GM12878 (cell line): ENCODE measurements at regions not wholly inside any gene's neighbourhood (a gene's known extent, or its start where the extent isn't known, plus 50 kb on each side); places are given as distances from the start of the nearest gene placed in this dataset.

Experiments
- ATAC-seq: fragments of 200-7000 bp; cut with Tn5 transposase; 3 replicates; pipeline ENCODE4 v1.9.1; 2020; ENCODE audit warnings: mild to moderate bottlenecking, moderate library complexity
- BruUV-seq: library from RNA; stranded (reverse); fragments of 400-500 nt; replicated peaks from 2 replicates; lab custom pipeline; 2021; lab: Mats Ljungman, UMichigan
- CTCF ChIA-PET: fragments of 300-600 bp; sonication (Branson Sonifier 250); formaldehyde crosslinking; extraction: SDS; loops from one replicate; lab custom pipeline; 2021; ENCODE audit warnings: inconsistent platforms; lab: Yijun Ruan, JAX
- POLR2A ChIA-PET: fragments of 350-600 bp; formaldehyde crosslinking; extraction: SDS; loops from one replicate; lab custom pipeline; 2021; ENCODE audit warnings: inconsistent platforms; lab: Charles Lee
- RAD21 ChIA-PET: fragments of 300-600 bp; sonication (Branson Sonifier 250); formaldehyde crosslinking; loops from one replicate; lab custom pipeline; 2023; ENCODE audit warnings: antibody characterized with exemption; ENCODE audit not compliant: unreplicated experiment; lab: Charles Lee
- SMC1A ChIA-PET: fragments of 300-600 bp; sonication (Branson Sonifier 250); formaldehyde crosslinking; loops from one replicate; lab custom pipeline; 2023; ENCODE audit not compliant: unreplicated experiment, uncharacterized antibody; lab: Charles Lee
- DNase-seq: peaks from one replicate; pipeline ENCODE4 v3.0.0-alpha.2; 2011; ENCODE audit warnings: low read depth, low spot score
- FAIRE-seq: peaks from 3 replicates; lab custom pipeline; 2011; peaks lifted over from hg19 to GRCh38; lab: Jason Lieb, UNC
- H2AFZ ChIP-seq: 2 replicates; pipeline ENCODE4 v1.6.0; 2011; ENCODE audit warnings: low read depth, low read length, control low read depth; ENCODE audit not compliant: control insufficient read depth
- H3K27ac ChIP-seq: 2 replicates; pipeline ENCODE4 v1.5.1; 2011; ENCODE audit warnings: control low read depth; ENCODE audit not compliant: control insufficient read depth, insufficient read depth
- H3K27me3 ChIP-seq, 2 experiments: replicated peaks in 1 of 2; 2 replicates each; pipeline versions ENCODE4 v1.6.0 to v1.6.1; 2011; ENCODE audit warnings: low read length in 1 of 2; ENCODE audit not compliant: control insufficient read depth in 2 of 2, insufficient read depth in 2 of 2
- H3K36me3 ChIP-seq, 2 experiments: 2 replicates each; pipeline ENCODE4 v1.5.1; 2011; ENCODE audit warnings: low read length in 1 of 2; ENCODE audit not compliant: control insufficient read depth in 2 of 2, insufficient read depth in 2 of 2
- H3K4me1 ChIP-seq: 2 replicates; pipeline ENCODE4 v1.6.1; 2011; ENCODE audit warnings: mild to moderate bottlenecking, low read length, moderate library complexity, mixed read lengths; ENCODE audit not compliant: control insufficient read depth, insufficient read depth
- H3K4me2 ChIP-seq: 2 replicates; pipeline ENCODE4 v1.6.0; 2011; ENCODE audit warnings: control low read depth; ENCODE audit not compliant: control insufficient read depth, insufficient read depth
- H3K4me3 ChIP-seq: fragments of 200-600 bp; sonication (generic); 2 replicates; pipeline ENCODE4 v1.5.1; 2016
- H3K79me2 ChIP-seq: 2 replicates; pipeline ENCODE4 v1.6.0; 2011; ENCODE audit warnings: low read length; ENCODE audit not compliant: control insufficient read depth, insufficient read depth
- H3K9ac ChIP-seq: 2 replicates; pipeline ENCODE4 v1.8.0; 2011; ENCODE audit warnings: low read length, control low read depth, mixed read lengths; ENCODE audit not compliant: control insufficient read depth, insufficient read depth
- H3K9me3 ChIP-seq: replicated peaks from 3 replicates; pipeline ENCODE4 v1.5.1; 2011; ENCODE audit warnings: mild to moderate bottlenecking, low read length; ENCODE audit not compliant: control insufficient read depth, insufficient read depth
- H4K20me1 ChIP-seq: 2 replicates; pipeline ENCODE4 v1.6.0; 2011; ENCODE audit not compliant: control insufficient read depth, insufficient read depth
- CEBPB ChIP-seq, 2 experiments: fragments of 150-350 bp in 1 of 2; IDR thresholded peaks; 2 replicates each; pipeline ENCODE4 v1.6.1; 2012 to 2014; ENCODE audit warnings: low read depth in 2 of 2, low read length in 2 of 2, borderline replicate concordance in 1 of 2, inconsistent platforms in 1 of 2
- FOXK2 ChIP-seq: fragments of 450-650 bp; IDR thresholded peaks from 2 replicates; pipeline ENCODE4 v1.6.1; 2017; ENCODE audit warnings: mild to moderate bottlenecking, moderate library complexity
- HSF1 ChIP-seq: fragments of 150-350 bp; IDR thresholded peaks from 2 replicates; pipeline ENCODE4 v1.6.1; 2014; ENCODE audit warnings: mild to moderate bottlenecking, low read depth, low read length
- KLF5 ChIP-seq: fragments of 450-650 bp; IDR thresholded peaks from 2 replicates; pipeline ENCODE4 v1.6.1; 2014; ENCODE audit warnings: mild to moderate bottlenecking; ENCODE audit not compliant: partially characterized antibody
- NFXL1 ChIP-seq: fragments of 450-650 bp; IDR thresholded peaks from 2 replicates; pipeline ENCODE4 v1.6.1; 2017; ENCODE audit warnings: antibody characterized with exemption, mild to moderate bottlenecking, borderline replicate concordance
- POLR2AphosphoS2 ChIP-seq: IDR thresholded peaks from 2 replicates; pipeline ENCODE4 v1.6.1; 2011; ENCODE audit warnings: low read depth, mild to moderate bottlenecking, low read length, improper control_type of control experiment, moderate library complexity
- SUZ12 ChIP-seq: fragments of 200-600 bp; sonication (generic); IDR thresholded peaks from one replicate; pipeline ENCODE4 v1.6.1; 2018; ENCODE audit warnings: antibody characterized with exemption, mild to moderate bottlenecking; ENCODE audit not compliant: unreplicated experiment
- TCF12 ChIP-seq: IDR thresholded peaks from 2 replicates; pipeline ENCODE4 v1.6.1; 2011; ENCODE audit warnings: low read depth, mild to moderate bottlenecking, low read length
- WGBS: methylation state at CpG from one replicate; pipeline ENCODE4 v1.1.6; 2016; ENCODE audit warnings: low lambda C conversion rate; ENCODE audit not compliant: insufficient replicate concordance, insufficient coverage; ENCODE audit errors: missing lambda C conversion rate; 5-methylcytosine and 5-hydroxymethylcytosine counted together
- in situ Hi-C: fragments of 300-500 bp; cut with MboI; formaldehyde crosslinking; loops from 9 replicates; pipeline ENCODE4 v1.14.3; 2018; ENCODE audit warnings: mixed read lengths
- intact Hi-C: fragments of 100-400 bp; cut with micrococcal nuclease; formaldehyde crosslinking; loops from one replicate; pipeline ENCODE4 v1.14.2; 2022; ENCODE audit not compliant: unreplicated experiment
- TF ChIP-seq, protein P1 (sequence below): IDR thresholded peaks from 2 replicates; pipeline ENCODE4 v1.6.1; 2011; ENCODE audit warnings: borderline replicate concordance, low read depth, mild to moderate bottlenecking, moderate library complexity, mixed read lengths, low read length; ENCODE audit not compliant: insufficient read depth; ENCODE audit errors: extremely low read length

- Histone ChIP-seq H3K4me1 (no peaks in the 10 kb centered on the region), H3K9ac (no peak overlapping the region), H3K4me3 (no peak overlapping the region)
- intact Hi-C loops (no loop called here), in situ Hi-C loops (no loop called here)
- no peak for ATAC-seq
- ChIA-PET CTCF (no interaction called here), RAD21 (no interaction called here)
- TF ChIP-seq CEBPB (IDR thresholded peaks at IDR 0.05; ENCODE audit: borderline replicate concordance in 1 of 2, low read depth in 2 of 2, low read length in 2 of 2) (no peak), TCF12 (no peak), KLF5 (no peak), FOXK2 (no peak), NFXL1 (no peak), HSF1 (no peak), SUZ12 (no peak), POLR2AphosphoS2 (no peak)
- TF ChIP-seq, protein P1, sequence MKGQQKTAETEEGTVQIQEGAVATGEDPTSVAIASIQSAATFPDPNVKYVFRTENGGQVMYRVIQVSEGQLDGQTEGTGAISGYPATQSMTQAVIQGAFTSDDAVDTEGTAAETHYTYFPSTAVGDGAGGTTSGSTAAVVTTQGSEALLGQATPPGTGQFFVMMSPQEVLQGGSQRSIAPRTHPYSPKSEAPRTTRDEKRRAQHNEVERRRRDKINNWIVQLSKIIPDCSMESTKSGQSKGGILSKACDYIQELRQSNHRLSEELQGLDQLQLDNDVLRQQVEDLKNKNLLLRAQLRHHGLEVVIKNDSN = no peak
- TF ChIP-seq, all 136 proteins: peak for 0
- WGBS = 0% methylated on average over 2 of the region's 2 CpGs
- ChIA-PET SMC1A (no interaction called here), POLR2A (no interaction called here)
- FAIRE-seq (no peak), DNase-seq (no peak)
- no peaks in the 10 kb centered on the region for H4K20me1 ChIP-seq
- no peaks in the 10 kb centered on the region for H3K36me3 ChIP-seq
- no peak overlapping the region for H2AFZ ChIP-seq
- no peak overlapping the region for H3K27ac ChIP-seq
- H3K4me2 ChIP-seq = no peak overlapping the region
- no peaks in the 10 kb centered on the region for H3K79me2 ChIP-seq
- H3K9me3 ChIP-seq = no peaks in the 10 kb centered on the region
- no peaks in the 10 kb centered on the region for H3K27me3 ChIP-seq
- no TSS peak for BruUV-seq
These were observed 261.7 kb upstream of the MAP2 start for GRCh38 chr2:209162129-209162528.
